T-helper 2 cell treated with Interferon-gamma antibody and Interleukin-4, amounts not matched to agents 5 μg/mL and 100 μg/mL, for 36 hours (primary cell): ENCODE measurements at regions not wholly inside any gene's neighbourhood (a gene's known extent, or its start where the extent isn't known, plus 50 kb on each side); places are given as distances from the start of the nearest gene placed in this dataset.
"Not testable (repeated sequence)": the region's sequence is repeated elsewhere in the genome, so short reads cannot be mapped to it uniquely, and the experiment has no call there.

Source experiments
- DNase-seq: peaks from one replicate; pipeline ENCODE4 v3.0.0; 2021; ENCODE audit warnings: low spot score
- H3K27ac Mint-ChIP-seq: one replicate; pipeline ENCODE4 v1.8.0; 2021; ENCODE audit warnings: mild to moderate bottlenecking, mixed read lengths
- H3K27me3 Mint-ChIP-seq: one replicate; pipeline ENCODE4 v1.8.0; 2021; ENCODE audit warnings: low read depth, mixed read lengths
- H3K36me3 Mint-ChIP-seq: one replicate; pipeline ENCODE4 v1.8.0; 2021; ENCODE audit warnings: low read depth, mixed read lengths
- H3K4me1 Mint-ChIP-seq: one replicate; pipeline ENCODE4 v1.8.0; 2021; ENCODE audit warnings: low read depth, mixed read lengths
- H3K4me3 Mint-ChIP-seq: one replicate; pipeline ENCODE4 v1.8.0; 2022; ENCODE audit warnings: mild to moderate bottlenecking, moderate library complexity, mixed read lengths
- H3K9me3 Mint-ChIP-seq: one replicate; pipeline ENCODE4 v1.8.0; 2021; ENCODE audit warnings: mixed read lengths

DNA sequence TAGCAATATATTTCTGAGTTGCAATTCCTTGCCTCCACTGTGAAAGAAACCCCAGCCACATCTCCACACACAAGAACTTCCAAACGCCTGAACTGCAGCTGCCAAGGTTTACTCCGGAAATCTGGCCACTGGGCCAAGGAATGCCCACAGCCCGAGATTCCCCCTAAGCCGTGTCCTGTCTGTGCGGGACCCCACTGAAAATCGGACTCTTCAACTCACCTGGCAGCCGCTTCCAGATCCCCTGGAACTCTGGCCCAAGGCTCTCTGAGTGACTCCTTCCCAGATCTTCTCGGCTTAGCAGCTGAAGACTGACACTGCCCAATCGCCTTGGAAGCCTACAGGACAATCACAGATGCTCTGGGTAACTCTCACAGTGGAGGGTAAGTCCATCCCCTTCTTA lies 256.3 kb upstream of the GULP1 start:
- not testable (repeated sequence) for H3K36me3 Mint-ChIP-seq, H3K4me3 Mint-ChIP-seq, DNase-seq, H3K27me3 Mint-ChIP-seq, H3K27ac Mint-ChIP-seq, H3K4me1 Mint-ChIP-seq, H3K9me3 Mint-ChIP-seq

DNA sequence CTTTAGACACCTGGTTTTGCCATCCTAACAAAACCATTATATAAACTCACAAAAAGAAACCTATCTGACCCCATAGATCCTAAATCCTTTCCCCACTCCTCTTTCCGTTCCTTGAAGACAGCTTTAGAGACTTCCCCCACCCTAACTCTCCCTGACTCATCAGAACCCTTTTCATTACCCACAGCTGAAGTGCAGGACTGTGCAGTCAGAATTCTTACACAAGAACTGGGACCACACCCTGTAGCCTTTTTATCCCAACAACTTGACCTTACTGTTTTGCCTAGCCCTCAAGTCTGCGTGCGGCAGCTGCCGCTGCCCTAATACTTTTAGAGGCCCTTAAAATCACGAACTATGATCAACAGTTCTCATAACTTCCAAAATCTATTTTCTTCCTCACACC lies 254.9 kb upstream of the GULP1 start:
- H3K9me3 Mint-ChIP-seq, DNase-seq, H3K27me3 Mint-ChIP-seq, H3K36me3 Mint-ChIP-seq, H3K4me1 Mint-ChIP-seq, H3K4me3 Mint-ChIP-seq, H3K27ac Mint-ChIP-seq: not testable (repeated sequence)

DNA sequence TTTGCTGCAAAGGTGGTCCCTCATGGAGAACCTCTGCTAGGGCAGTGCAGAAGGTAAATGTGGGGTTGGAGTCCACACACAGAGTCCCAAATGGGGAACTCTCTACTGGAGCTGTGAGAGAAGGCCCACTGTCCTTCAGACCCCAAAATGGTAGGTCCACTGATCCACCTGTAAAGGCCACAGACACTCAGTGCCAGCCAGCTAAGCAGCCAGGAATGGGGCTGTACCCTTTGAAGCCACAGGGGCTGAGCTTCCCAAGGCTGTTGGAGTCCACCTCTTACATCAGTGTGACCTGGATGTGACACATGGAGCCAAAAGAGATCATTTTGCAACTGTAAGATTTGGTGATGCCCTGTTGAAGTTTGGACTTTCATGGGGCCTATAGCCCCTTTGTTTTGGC lies 252.4 kb upstream of the GULP1 start:
- DNase-seq: no peak
- H3K9me3 Mint-ChIP-seq: no peaks in the 10 kb centered on the region
- no peaks in the 10 kb centered on the region for H3K27me3 Mint-ChIP-seq
- no peak overlapping the region for H3K4me3 Mint-ChIP-seq
- no peak overlapping the region for H3K27ac Mint-ChIP-seq
- no peaks in the 10 kb centered on the region for H3K4me1 Mint-ChIP-seq
- no peaks in the 10 kb centered on the region for H3K36me3 Mint-ChIP-seq

DNA sequence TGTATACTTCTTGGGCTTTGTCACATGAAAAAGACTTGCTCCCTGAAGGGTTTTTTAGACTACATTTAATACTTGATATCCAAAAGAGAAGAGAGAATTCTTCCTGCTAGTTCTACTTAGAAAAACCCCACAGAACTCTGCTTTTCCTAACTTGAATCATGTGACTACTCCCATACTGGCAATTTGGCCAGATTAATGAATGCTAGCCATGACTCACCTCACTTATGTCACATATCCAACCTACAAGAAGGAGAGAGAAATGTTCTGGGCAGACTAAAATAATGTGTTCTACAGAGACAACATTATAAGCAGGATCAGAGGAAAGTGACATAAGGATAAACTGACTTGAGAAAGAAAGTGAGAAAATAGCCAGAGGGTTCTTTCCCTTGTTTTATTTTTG lies 249.3 kb upstream of the GULP1 start:
- Mint-ChIP-seq H3K9me3 (no peaks in the 10 kb centered on the region), H3K4me1 (no peaks in the 10 kb centered on the region), H3K27me3 (no peaks in the 10 kb centered on the region), H3K36me3 (no peaks in the 10 kb centered on the region), H3K4me3 (no peak overlapping the region), H3K27ac (no peak overlapping the region)
- no peak for DNase-seq

DNA sequence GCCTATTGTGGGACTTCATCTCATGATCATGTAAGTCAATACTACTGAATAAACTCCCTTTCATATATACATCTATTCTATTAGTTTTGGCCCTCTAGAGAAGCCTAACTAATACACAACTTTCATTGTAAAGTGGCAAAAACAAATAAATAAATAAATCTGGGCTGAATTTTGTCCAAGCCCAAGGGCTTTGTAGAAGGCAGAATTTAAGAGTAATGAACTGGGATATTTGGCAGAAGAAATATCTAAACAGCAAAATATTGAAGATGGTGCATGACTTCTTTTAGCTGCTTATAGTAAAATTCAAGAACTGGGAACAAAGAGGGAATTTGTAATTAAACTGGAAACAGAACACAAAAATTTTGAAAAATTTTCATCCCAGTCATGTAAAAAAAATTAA lies 246.7 kb upstream of the GULP1 start:
- Mint-ChIP-seq H3K27me3 (no peaks in the 10 kb centered on the region), H3K27ac (no peak overlapping the region), H3K9me3 (no peaks in the 10 kb centered on the region), H3K36me3 (no peaks in the 10 kb centered on the region), H3K4me1 (no peaks in the 10 kb centered on the region), H3K4me3 (no peak overlapping the region)
- DNase-seq: no peak

DNA sequence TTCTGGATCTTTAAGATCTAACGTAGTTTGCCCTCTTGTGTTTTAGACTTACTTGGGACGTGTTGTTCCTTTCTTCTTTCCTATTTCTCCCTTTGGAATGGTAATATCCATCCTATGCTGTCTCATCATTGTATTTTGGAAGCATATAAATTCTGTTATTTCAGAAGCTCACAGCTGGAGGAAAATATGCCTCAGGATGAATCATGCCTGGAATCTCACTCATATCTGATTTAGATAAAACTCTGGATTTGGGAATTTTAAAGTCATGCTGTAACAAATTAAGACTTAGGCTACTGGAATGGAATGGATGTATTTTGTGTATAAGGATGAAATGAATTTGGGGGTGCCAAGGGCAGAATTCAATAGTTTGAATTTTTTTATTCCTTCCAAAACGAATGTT lies 245.2 kb upstream of the GULP1 start:
- Mint-ChIP-seq H3K9me3 (no peaks in the 10 kb centered on the region), H3K4me3 (no peak overlapping the region), H3K36me3 (no peaks in the 10 kb centered on the region), H3K27ac (no peak overlapping the region), H3K4me1 (no peaks in the 10 kb centered on the region), H3K27me3 (no peaks in the 10 kb centered on the region)
- DNase-seq: no peak

DNA sequence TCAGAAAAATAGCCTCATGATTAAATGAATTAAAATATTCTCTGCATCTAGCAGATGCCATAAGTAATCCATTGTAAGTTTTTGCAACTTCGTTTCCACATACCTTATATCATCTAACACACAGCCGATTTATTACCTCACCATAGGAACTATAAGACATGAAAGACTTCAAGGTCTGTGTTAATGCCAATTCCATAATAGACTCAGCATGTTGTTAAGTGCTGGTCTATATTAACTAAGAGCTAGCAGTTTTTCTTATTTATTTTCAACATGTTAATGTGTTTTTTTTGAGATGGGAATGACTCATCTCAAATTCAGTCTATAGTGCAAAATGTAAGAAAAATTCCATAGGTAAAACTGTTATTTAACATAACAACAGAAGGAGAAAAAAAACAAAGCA lies 243.9 kb upstream of the GULP1 start:
- no peak for DNase-seq
- H3K36me3 Mint-ChIP-seq: no peaks in the 10 kb centered on the region

DNA sequence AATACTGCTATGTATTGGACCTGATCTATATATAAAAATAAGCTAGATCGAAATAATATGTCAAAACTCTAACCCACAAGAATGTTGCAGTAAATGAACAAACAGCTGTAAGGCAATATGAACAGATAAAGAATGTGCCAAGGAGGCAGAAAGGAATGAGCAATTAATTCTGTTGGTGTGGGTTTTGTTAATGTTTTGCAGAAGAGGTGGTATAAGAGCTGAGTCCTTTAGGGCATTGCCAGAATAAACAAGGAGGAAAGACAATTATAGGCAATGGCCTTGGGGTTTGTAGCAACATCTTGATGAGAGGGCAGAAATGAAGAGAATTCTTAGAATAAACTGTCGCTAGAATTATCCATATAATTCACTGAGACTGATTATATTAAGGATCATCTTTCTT lies 240.9 kb upstream of the GULP1 start:
- Mint-ChIP-seq H3K4me3 (no peak overlapping the region), H3K27me3 (no peaks in the 10 kb centered on the region), H3K36me3 (no peaks in the 10 kb centered on the region), H3K9me3 (no peaks in the 10 kb centered on the region), H3K27ac (no peak overlapping the region), H3K4me1 (no peaks in the 10 kb centered on the region)
- DNase-seq: no peak

More for the DNA sequence above, 243.9 kb upstream of the GULP1 start:
- H3K27ac Mint-ChIP-seq: no peak overlapping the region
- no peaks in the 10 kb centered on the region for H3K4me1 Mint-ChIP-seq
- H3K9me3 Mint-ChIP-seq: no peaks in the 10 kb centered on the region
- no peaks in the 10 kb centered on the region for H3K27me3 Mint-ChIP-seq
- no peak overlapping the region for H3K4me3 Mint-ChIP-seq

DNA sequence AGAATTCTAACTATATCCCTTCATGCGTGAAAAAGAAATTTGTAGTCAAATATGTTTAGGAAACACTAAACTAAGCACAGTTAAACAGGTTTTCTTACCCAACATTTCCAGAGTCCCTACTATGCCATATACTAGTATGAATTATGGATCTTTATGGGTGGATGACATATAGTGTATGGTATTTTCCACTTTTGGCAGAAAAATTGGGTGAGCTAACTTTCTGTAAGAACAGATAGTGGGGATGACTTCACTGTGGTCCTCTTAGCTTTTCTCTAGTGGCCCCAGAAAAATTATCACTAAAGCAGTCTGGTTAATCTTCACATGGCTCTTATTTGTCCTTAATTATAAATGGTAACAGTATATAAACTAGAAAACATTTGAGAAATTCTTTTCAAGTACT lies 240.0 kb upstream of the GULP1 start:
- DNase-seq: no peak
- no peaks in the 10 kb centered on the region for H3K4me1 Mint-ChIP-seq
- no peaks in the 10 kb centered on the region for H3K36me3 Mint-ChIP-seq
- no peak overlapping the region for H3K4me3 Mint-ChIP-seq
- no peaks in the 10 kb centered on the region for H3K9me3 Mint-ChIP-seq
- no peaks in the 10 kb centered on the region for H3K27me3 Mint-ChIP-seq
- no peak overlapping the region for H3K27ac Mint-ChIP-seq

DNA sequence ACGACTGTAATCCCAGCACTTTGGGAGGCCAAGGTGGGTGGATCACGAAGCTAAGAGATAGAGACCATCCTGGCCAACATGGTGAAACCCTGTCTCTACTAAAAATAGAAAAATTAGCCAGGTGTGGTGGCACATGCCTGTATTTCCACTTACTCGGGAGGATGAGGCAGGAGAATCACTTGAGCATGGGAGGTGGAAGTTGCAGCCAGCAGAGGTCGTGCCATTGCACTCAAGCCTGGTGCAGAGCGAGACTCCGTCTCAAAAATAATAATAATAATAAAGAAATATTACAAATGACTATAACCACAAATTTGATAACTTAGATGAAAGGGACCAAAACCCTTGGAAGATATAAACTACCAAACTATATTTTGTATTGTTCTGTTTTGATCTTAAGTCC lies 226.3 kb upstream of the GULP1 start:
- Mint-ChIP-seq H3K36me3 (no peaks in the 10 kb centered on the region), H3K27ac (no peak overlapping the region), H3K4me1 (no peaks in the 10 kb centered on the region), H3K4me3 (no peak overlapping the region), H3K27me3 (no peaks in the 10 kb centered on the region), H3K9me3 (no peaks in the 10 kb centered on the region)
- no peak for DNase-seq

DNA sequence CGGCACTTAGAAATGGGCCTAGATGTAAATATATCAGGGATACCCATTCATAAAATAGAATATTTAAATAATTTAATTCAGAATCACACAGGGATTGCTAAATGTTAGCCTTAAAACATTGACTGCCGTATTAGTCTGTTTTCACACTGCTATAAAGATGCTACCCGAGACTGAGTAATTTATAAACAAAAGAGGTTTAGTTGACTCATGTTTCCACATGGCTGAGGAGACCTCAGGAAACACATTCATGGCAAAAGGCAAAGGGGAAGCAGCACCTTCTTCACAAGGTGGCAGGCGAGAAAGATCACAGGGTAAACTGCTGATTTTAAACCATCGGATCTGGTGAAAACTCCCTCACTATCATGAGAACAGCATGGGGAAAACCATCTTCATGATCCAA lies 223.6 kb upstream of the GULP1 start:
- H3K27ac Mint-ChIP-seq: no peak overlapping the region

DNA sequence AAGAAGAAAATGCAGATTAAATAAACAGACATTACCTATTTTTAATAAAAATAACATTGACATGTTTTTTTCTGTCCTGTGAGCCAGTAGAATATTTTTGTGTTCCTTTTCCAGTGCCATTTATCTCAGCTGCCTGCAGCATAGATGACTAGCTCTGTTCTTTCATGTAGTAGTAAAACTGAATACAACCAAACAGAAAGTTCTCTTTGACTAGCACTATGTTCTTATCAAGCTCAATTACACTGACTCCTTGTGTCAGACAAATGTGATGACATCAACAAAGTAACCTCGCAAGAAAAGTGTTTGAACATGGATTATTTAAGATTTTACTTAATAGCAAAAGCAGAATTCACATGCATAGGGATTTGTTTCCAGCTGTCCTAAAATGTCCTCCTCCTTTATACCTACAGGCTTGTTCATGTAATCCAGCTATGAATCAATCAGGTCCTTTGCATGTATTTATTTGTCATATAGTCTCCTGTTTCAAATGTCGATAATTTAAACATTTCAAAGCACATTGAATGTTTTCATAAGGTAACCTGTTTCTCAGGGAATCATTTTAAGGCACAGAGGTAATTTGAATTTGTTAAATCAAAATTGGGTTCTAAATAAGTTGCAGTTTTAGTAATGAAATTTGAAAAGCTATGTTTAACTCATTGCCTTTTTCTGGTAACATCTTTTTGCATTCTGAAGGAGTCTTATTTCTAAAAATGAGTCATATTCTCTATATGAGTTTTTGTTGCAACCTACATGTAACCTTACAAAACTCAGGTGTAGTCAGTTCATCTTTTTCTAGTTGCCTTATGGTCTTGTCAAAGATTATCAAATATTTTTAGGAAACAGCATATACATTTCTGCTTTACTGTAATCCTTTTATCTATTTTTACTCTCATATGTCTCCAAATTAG lies 215.3 kb upstream of the GULP1 start:
- Mint-ChIP-seq H3K36me3 (no peaks in the 10 kb centered on the region), H3K27ac (no peak overlapping the region), H3K4me1 (no peaks in the 10 kb centered on the region), H3K4me3 (no peak overlapping the region), H3K9me3 (peaks cover 12% of the 10 kb centered on the region), H3K27me3 (no peaks in the 10 kb centered on the region)
- no peak for DNase-seq

More for the DNA sequence above, 223.6 kb upstream of the GULP1 start:
- peaks cover 4% of the 10 kb centered on the region for H3K9me3 Mint-ChIP-seq
- H3K4me3 Mint-ChIP-seq: no peak overlapping the region
- no peaks in the 10 kb centered on the region for H3K4me1 Mint-ChIP-seq
- no peak for DNase-seq
- no peaks in the 10 kb centered on the region for H3K36me3 Mint-ChIP-seq
- H3K27me3 Mint-ChIP-seq: no peaks in the 10 kb centered on the region

DNA sequence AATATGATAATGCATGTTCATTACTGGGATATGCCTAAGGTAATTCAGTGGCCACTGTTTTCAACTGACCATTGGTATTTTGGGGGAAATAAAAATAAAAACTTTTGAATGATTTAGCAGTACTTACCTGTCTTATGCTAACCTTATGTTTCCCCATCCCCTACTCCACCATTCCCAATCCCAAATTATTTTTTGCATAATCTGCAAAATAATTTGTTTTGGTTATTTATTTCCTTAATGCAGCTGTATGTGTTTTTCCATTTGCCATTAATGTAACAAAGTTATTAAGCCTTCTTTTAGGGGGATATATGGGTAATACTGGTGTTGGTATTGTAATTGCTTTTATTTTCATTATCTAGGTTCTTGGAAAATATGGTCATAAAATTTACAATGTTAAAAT lies 213.9 kb upstream of the GULP1 start:
- no peaks in the 10 kb centered on the region for H3K4me1 Mint-ChIP-seq
- H3K4me3 Mint-ChIP-seq: no peak overlapping the region
- no peaks in the 10 kb centered on the region for H3K36me3 Mint-ChIP-seq
- DNase-seq: no peak
- H3K27me3 Mint-ChIP-seq: no peaks in the 10 kb centered on the region
- no peak overlapping the region for H3K27ac Mint-ChIP-seq
- H3K9me3 Mint-ChIP-seq: peaks cover 8% of the 10 kb centered on the region

DNA sequence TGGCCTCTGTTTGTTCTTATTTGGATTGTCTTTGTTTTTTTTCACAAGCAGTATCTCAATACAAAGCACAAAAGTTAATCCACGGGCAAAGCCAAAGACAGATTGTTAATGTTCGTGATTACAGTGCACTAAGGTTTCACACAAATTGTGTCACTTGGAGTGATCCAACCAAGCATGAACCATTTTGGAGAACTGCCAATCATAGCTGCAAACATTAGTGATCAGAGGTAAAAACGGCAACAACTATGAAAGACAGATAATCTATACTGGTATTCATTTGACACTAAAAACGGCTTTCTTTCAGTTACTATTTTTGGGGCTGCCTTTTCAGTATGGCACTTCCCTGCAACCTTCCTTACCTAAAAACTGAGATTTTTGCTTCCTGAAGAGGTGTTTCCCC lies 213.1 kb upstream of the GULP1 start:
- H3K4me1 Mint-ChIP-seq: no peaks in the 10 kb centered on the region
- peaks cover 7% of the 10 kb centered on the region for H3K9me3 Mint-ChIP-seq
- no peak for DNase-seq
- H3K36me3 Mint-ChIP-seq: no peaks in the 10 kb centered on the region
- no peak overlapping the region for H3K27ac Mint-ChIP-seq
- no peak overlapping the region for H3K4me3 Mint-ChIP-seq
- no peaks in the 10 kb centered on the region for H3K27me3 Mint-ChIP-seq

DNA sequence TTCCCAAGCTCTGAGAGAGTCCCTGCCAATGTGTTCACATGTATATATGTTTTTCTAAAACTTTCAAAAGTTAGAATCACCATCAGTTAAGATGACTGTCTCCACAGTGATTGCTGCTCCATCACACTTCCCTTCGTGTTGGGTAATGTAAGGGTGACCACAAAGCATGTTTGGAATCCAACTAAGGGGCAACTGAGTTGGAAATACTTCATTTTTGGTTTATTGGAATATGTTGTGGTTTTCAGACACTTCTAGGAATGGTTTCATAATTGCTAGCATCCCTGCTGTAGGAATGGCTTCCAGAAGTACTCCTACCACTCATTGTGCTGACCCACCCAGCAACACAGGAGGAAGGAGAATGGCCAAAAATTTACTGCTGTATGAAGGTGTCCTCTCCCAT lies 212.5 kb upstream of the GULP1 start:
- no peak for DNase-seq
- Mint-ChIP-seq H3K27ac (no peak overlapping the region), H3K4me1 (no peaks in the 10 kb centered on the region)

More for the DNA sequence above, 212.5 kb upstream of the GULP1 start:
- no peaks in the 10 kb centered on the region for H3K27me3 Mint-ChIP-seq
- H3K4me3 Mint-ChIP-seq: no peak overlapping the region
- H3K36me3 Mint-ChIP-seq: no peaks in the 10 kb centered on the region
- H3K9me3 Mint-ChIP-seq: peaks cover 4% of the 10 kb centered on the region
